GM23338 (cell line): ENCODE measurements at regions not wholly inside any gene's neighbourhood (a gene's known extent, or its start where the extent isn't known, plus 50 kb on each side); places are given as distances from the start of the nearest gene placed in this dataset.

Source experiments
- ATAC-seq: fragments of 200-7000 bp; cut with Tn5 transposase; 3 replicates; pipeline ENCODE4 v1.9.1; 2020
- DNase-seq: peaks from one replicate; pipeline ENCODE4 v3.0.0-alpha.2; 2015; ENCODE audit warnings: low spot score
- H2AFZ ChIP-seq: fragments of 200-600 bp; sonication (generic); 2 replicates; pipeline ENCODE4 v1.8.0; 2016; ENCODE audit warnings: antibody characterized with exemption, mild to moderate bottlenecking, moderate library complexity
- H3F3A ChIP-seq: fragments of 200-600 bp; sonication (generic); replicated peaks from 2 replicates; pipeline ENCODE4 v1.8.0; 2017; ENCODE audit warnings: antibody characterized with exemption, mixed run types, low read depth
- H3K27ac ChIP-seq: fragments of 200-600 bp; sonication (generic); 2 replicates; pipeline ENCODE4 v1.6.1; 2016; ENCODE audit warnings: low read depth
- H3K27me3 ChIP-seq: fragments of 200-600 bp; sonication (generic); 2 replicates; pipeline ENCODE4 v1.8.0; 2016; ENCODE audit warnings: mild to moderate bottlenecking, mixed run types, moderate library complexity; ENCODE audit not compliant: insufficient read depth
- H3K36me3 ChIP-seq: fragments of 200-600 bp; sonication (generic); 2 replicates; pipeline ENCODE4 v1.8.0; 2016; ENCODE audit warnings: mild to moderate bottlenecking; ENCODE audit not compliant: insufficient read depth
- H3K4me1 ChIP-seq: fragments of 200-600 bp; sonication (generic); 2 replicates; pipeline ENCODE4 v1.8.0; 2016; ENCODE audit warnings: mild to moderate bottlenecking, moderate library complexity; ENCODE audit not compliant: insufficient read depth
- H3K4me2 ChIP-seq: fragments of 200-600 bp; sonication (generic); 2 replicates; pipeline ENCODE4 v1.7.1; 2017; ENCODE audit warnings: mixed run types
- H3K4me3 ChIP-seq: fragments of 200-600 bp; sonication (generic); 2 replicates; pipeline ENCODE4 v1.6.1; 2016; ENCODE audit warnings: mixed run types
- H3K79me2 ChIP-seq: fragments of 200-600 bp; sonication (generic); replicated peaks from 2 replicates; pipeline ENCODE4 v1.8.0; 2017; ENCODE audit warnings: mild to moderate bottlenecking; ENCODE audit not compliant: insufficient read depth
- H3K9me2 ChIP-seq: fragments of 200-600 bp; sonication (generic); 2 replicates; pipeline ENCODE4 v1.8.0; 2017; ENCODE audit not compliant: insufficient read depth
- H4K20me1 ChIP-seq: fragments of 200-600 bp; sonication (generic); replicated peaks from 2 replicates; pipeline ENCODE4 v1.8.0; 2017; ENCODE audit warnings: mild to moderate bottlenecking; ENCODE audit not compliant: insufficient read depth
- H3K27ac Mint-ChIP-seq: 2 replicates; pipeline ENCODE4 v1.8.0; 2020; ENCODE audit warnings: inconsistent platforms, mild to moderate bottlenecking, moderate library complexity, mixed read lengths
- H3K27me3 Mint-ChIP-seq: 3 replicates; pipeline ENCODE4 v1.8.0; 2022; ENCODE audit warnings: low read depth, mild to moderate bottlenecking, moderate library complexity, mixed read lengths, inconsistent platforms; ENCODE audit not compliant: insufficient read depth, poor library complexity
- H3K36me3 Mint-ChIP-seq: 3 replicates; pipeline ENCODE4 v1.8.0; 2021; ENCODE audit warnings: low read depth, mild to moderate bottlenecking, inconsistent platforms, moderate library complexity, mixed read lengths
- H3K4me1 Mint-ChIP-seq: 3 replicates; pipeline ENCODE4 v1.8.0; 2020; ENCODE audit warnings: mild to moderate bottlenecking, inconsistent platforms, mixed read lengths
- H3K4me3 Mint-ChIP-seq: 3 replicates; pipeline ENCODE4 v1.8.0; 2021; ENCODE audit warnings: moderate library complexity, mild to moderate bottlenecking, inconsistent platforms, mixed read lengths
- H3K9me3 Mint-ChIP-seq: 3 replicates; pipeline ENCODE4 v1.8.0; 2020; ENCODE audit warnings: moderate library complexity, mild to moderate bottlenecking, inconsistent platforms, mixed read lengths
- CREB1 ChIP-seq: fragments of 250-450 bp; sonication (Bioruptor Pico); IDR thresholded peaks from 2 replicates; pipeline ENCODE4 v1.5.0; 2020; ENCODE audit warnings: low read depth, mild to moderate bottlenecking, moderate library complexity
- EZH2 ChIP-seq: fragments of 200-600 bp; sonication (generic); IDR thresholded peaks from one replicate; pipeline ENCODE4 v1.8.0; 2017; ENCODE audit warnings: antibody characterized with exemption, mild to moderate bottlenecking, low read depth; ENCODE audit not compliant: unreplicated experiment
- EZH2phosphoT487 ChIP-seq: fragments of 200-600 bp; sonication (generic); IDR thresholded peaks from one replicate; pipeline ENCODE4 v1.8.1; 2018; ENCODE audit warnings: antibody characterized with exemption; ENCODE audit not compliant: unreplicated experiment
- JUNB ChIP-seq: IDR thresholded peaks from one replicate; pipeline ENCODE4 v1.6.1; 2016; ENCODE audit warnings: antibody characterized with exemption; ENCODE audit not compliant: unreplicated experiment
- NANOG ChIP-seq: IDR thresholded peaks from 2 replicates; pipeline ENCODE4 v1.6.1; 2016; ENCODE audit warnings: antibody characterized with exemption, borderline replicate concordance
- POLR2AphosphoS5 ChIP-seq: IDR thresholded peaks from 2 replicates; pipeline ENCODE4 v1.6.1; 2016; ENCODE audit warnings: antibody characterized with exemption, low read depth
- REST ChIP-seq: IDR thresholded peaks from one replicate; pipeline ENCODE4 v1.6.1; 2018; ENCODE audit warnings: antibody characterized with exemption; ENCODE audit not compliant: unreplicated experiment
- STAT1 ChIP-seq: IDR thresholded peaks from one replicate; pipeline ENCODE4 v1.6.1; 2016; ENCODE audit warnings: antibody characterized with exemption; ENCODE audit not compliant: unreplicated experiment
- ZNF114 ChIP-seq: fragments of 250-450 bp; sonication (Bioruptor Pico); IDR thresholded peaks from 2 replicates; pipeline ENCODE4 v1.5.0; 2020; ENCODE audit warnings: mild to moderate bottlenecking, moderate library complexity
- ZNF331 ChIP-seq: fragments of 250-450 bp; sonication (Bioruptor Pico); IDR thresholded peaks from 2 replicates; pipeline ENCODE4 v1.5.0; 2020; ENCODE audit warnings: low read depth, mild to moderate bottlenecking, moderate library complexity
- TF ChIP-seq, protein P1 (sequence below): fragments of 250-450 bp; sonication (Bioruptor Pico); IDR thresholded peaks from 2 replicates; pipeline ENCODE4 v1.5.0; 2020; ENCODE audit warnings: mild to moderate bottlenecking, moderate library complexity
- TF ChIP-seq, protein P2 (sequence below): IDR thresholded peaks from 2 replicates; pipeline ENCODE4 v1.6.1; 2016; ENCODE audit warnings: antibody characterized with exemption

DNA sequence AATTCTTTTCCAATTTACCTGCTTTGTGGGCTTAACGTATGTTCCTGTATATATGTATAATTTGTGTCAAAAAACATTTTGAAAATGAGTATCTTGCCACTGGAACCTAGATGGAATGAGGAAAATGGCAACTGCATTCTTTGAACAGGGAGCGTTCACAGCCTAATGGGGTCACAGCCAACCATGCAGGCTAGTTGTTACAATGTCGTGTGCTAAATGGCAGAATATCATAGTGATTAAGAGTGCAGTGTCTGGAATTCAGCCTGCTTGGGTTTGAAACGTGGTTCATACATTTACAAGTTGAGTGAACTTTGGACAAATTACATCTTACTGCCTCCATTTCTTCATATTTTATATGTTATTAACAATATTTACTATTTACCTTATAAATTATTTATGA lies 70.8 kb downstream of the PCDH7 start:
- Histone ChIP-seq H4K20me1 (no peaks in the 10 kb centered on the region), H3K36me3 (no peaks in the 10 kb centered on the region), H3F3A (no peaks in the 10 kb centered on the region), H3K4me1 (peaks cover 23% of the 10 kb centered on the region), H3K27ac (no peak overlapping the region), H3K27me3 (no peaks in the 10 kb centered on the region), H3K4me3 (no peak overlapping the region), H3K9me2 (no peaks in the 10 kb centered on the region), H2AFZ (no peak overlapping the region), H3K4me2 (no peak overlapping the region), H3K79me2 (no peaks in the 10 kb centered on the region)
- no peaks in the 10 kb centered on the region for H3K36me3 Mint-ChIP-seq
- no peaks in the 10 kb centered on the region for H3K9me3 Mint-ChIP-seq
- DNase-seq (no peak), ATAC-seq (no peak)
- H3K27me3 Mint-ChIP-seq = peaks cover 3% of the 10 kb centered on the region
- no peak for TF ChIP-seq ZNF331 (CRISPR knock-in tag)
- TF ChIP-seq CREB1 (CRISPR knock-in tag) = no peak
- TF ChIP-seq POLR2AphosphoS5 = no peak
- TF ChIP-seq EZH2phosphoT487 = no peak
- no peak for TF ChIP-seq JUNB
- no peak for TF ChIP-seq REST
- TF ChIP-seq, protein P1, sequence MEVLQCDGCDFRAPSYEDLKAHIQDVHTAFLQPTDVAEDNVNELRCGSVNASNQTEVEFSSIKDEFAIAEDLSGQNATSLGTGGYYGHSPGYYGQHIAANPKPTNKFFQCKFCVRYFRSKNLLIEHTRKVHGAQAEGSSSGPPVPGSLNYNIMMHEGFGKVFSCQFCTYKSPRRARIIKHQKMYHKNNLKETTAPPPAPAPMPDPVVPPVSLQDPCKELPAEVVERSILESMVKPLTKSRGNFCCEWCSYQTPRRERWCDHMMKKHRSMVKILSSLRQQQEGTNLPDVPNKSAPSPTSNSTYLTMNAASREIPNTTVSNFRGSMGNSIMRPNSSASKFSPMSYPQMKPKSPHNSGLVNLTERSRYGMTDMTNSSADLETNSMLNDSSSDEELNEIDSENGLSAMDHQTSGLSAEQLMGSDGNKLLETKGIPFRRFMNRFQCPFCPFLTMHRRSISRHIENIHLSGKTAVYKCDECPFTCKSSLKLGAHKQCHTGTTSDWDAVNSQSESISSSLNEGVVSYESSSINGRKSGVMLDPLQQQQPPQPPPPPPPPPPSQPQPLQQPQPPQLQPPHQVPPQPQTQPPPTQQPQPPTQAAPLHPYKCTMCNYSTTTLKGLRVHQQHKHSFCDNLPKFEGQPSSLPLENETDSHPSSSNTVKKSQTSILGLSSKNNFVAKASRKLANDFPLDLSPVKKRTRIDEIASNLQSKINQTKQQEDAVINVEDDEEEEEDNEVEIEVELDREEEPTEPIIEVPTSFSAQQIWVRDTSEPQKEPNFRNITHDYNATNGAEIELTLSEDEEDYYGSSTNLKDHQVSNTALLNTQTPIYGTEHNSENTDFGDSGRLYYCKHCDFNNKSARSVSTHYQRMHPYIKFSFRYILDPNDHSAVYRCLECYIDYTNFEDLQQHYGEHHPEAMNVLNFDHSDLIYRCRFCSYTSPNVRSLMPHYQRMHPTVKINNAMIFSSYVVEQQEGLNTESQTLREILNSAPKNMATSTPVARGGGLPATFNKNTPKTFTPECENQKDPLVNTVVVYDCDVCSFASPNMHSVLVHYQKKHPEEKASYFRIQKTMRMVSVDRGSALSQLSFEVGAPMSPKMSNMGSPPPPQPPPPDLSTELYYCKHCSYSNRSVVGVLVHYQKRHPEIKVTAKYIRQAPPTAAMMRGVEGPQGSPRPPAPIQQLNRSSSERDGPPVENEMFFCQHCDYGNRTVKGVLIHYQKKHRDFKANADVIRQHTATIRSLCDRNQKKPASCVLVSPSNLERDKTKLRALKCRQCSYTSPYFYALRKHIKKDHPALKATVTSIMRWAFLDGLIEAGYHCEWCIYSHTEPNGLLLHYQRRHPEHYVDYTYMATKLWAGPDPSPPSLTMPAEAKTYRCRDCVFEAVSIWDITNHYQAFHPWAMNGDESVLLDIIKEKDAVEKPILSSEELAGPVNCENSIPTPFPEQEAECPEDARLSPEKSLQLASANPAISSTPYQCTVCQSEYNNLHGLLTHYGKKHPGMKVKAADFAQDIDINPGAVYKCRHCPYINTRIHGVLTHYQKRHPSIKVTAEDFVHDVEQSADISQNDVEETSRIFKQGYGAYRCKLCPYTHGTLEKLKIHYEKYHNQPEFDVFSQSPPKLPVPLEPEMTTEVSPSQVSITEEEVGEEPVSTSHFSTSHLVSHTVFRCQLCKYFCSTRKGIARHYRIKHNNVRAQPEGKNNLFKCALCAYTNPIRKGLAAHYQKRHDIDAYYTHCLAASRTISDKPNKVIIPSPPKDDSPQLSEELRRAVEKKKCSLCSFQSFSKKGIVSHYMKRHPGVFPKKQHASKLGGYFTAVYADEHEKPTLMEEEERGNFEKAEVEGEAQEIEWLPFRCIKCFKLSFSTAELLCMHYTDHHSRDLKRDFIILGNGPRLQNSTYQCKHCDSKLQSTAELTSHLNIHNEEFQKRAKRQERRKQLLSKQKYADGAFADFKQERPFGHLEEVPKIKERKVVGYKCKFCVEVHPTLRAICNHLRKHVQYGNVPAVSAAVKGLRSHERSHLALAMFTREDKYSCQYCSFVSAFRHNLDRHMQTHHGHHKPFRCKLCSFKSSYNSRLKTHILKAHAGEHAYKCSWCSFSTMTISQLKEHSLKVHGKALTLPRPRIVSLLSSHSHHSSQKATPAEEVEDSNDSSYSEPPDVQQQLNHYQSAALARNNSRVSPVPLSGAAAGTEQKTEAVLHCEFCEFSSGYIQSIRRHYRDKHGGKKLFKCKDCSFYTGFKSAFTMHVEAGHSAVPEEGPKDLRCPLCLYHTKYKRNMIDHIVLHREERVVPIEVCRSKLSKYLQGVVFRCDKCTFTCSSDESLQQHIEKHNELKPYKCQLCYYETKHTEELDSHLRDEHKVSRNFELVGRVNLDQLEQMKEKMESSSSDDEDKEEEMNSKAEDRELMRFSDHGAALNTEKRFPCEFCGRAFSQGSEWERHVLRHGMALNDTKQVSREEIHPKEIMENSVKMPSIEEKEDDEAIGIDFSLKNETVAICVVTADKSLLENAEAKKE (CRISPR knock-in tag) = no peak
- TF ChIP-seq ZNF114 (CRISPR knock-in tag) = no peak
- TF ChIP-seq, protein P2, sequence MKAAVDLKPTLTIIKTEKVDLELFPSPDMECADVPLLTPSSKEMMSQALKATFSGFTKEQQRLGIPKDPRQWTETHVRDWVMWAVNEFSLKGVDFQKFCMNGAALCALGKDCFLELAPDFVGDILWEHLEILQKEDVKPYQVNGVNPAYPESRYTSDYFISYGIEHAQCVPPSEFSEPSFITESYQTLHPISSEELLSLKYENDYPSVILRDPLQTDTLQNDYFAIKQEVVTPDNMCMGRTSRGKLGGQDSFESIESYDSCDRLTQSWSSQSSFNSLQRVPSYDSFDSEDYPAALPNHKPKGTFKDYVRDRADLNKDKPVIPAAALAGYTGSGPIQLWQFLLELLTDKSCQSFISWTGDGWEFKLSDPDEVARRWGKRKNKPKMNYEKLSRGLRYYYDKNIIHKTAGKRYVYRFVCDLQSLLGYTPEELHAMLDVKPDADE = no peak
- TF ChIP-seq STAT1 = no peak
- no peak for TF ChIP-seq EZH2
- no peak for TF ChIP-seq NANOG
- H3K27ac Mint-ChIP-seq = no peak overlapping the region
- peaks cover 19% of the 10 kb centered on the region for H3K4me1 Mint-ChIP-seq
- no peak overlapping the region for H3K4me3 Mint-ChIP-seq
